H9 (cell line): ENCODE measurements at regions not wholly inside any gene's neighbourhood (a gene's known extent, or its start where the extent isn't known, plus 50 kb on each side); places are given as distances from the start of the nearest gene placed in this dataset.

Source experiments
- DNase-seq: peaks from one replicate; pipeline ENCODE4 v3.0.0-alpha.2; 2017
- H2AFZ ChIP-seq: one replicate; pipeline ENCODE4 v1.6.1; 2013; ENCODE audit warnings: mild to moderate bottlenecking, low read length, control low read depth, moderate library complexity
- H2AK5ac ChIP-seq: 2 replicates; pipeline ENCODE4 v1.6.1; 2013; ENCODE audit warnings: low read length, control low read depth, mixed read lengths; ENCODE audit not compliant: insufficient read length
- H2BK120ac ChIP-seq: one replicate; pipeline ENCODE4 v1.6.1; 2013; ENCODE audit warnings: low read depth, mild to moderate bottlenecking, low read length, control low read depth, inconsistent platforms; ENCODE audit not compliant: poor library complexity, severe bottlenecking
- H2BK12ac ChIP-seq: 2 replicates; pipeline ENCODE4 v1.6.1; 2013; ENCODE audit warnings: low read length, control low read depth, mixed read lengths, low read depth; ENCODE audit not compliant: insufficient read length
- H2BK15ac ChIP-seq: 2 replicates; pipeline ENCODE4 v1.6.1; 2013; ENCODE audit warnings: low read depth, low read length, control low read depth
- H2BK20ac ChIP-seq: one replicate; pipeline ENCODE4 v1.6.1; 2013; ENCODE audit warnings: low read depth, mild to moderate bottlenecking, low read length, control low read depth, inconsistent platforms; ENCODE audit not compliant: poor library complexity, severe bottlenecking
- H2BK5ac ChIP-seq: 2 replicates; pipeline ENCODE4 v1.6.1; 2013; ENCODE audit warnings: low read length, control low read depth, mixed read lengths; ENCODE audit not compliant: insufficient read length
- H3K14ac ChIP-seq: 2 replicates; pipeline ENCODE4 v1.6.1; 2013; ENCODE audit warnings: low read length, control low read depth; ENCODE audit not compliant: insufficient read depth
- H3K18ac ChIP-seq: 2 replicates; pipeline ENCODE4 v1.6.1; 2013; ENCODE audit warnings: low read depth, mild to moderate bottlenecking, mixed read lengths, low read length, control low read depth; ENCODE audit not compliant: insufficient read length
- H3K23ac ChIP-seq: 2 replicates; pipeline ENCODE4 v1.6.1; 2013; ENCODE audit warnings: low read length, control low read depth, mixed read lengths, low read depth; ENCODE audit not compliant: insufficient read length
- H3K23me2 ChIP-seq: 2 replicates; pipeline ENCODE4 v1.6.1; 2013; ENCODE audit warnings: low read depth, mild to moderate bottlenecking, mixed read lengths, low read length, control low read depth; ENCODE audit not compliant: insufficient read length, poor library complexity, severe bottlenecking
- H3K27ac ChIP-seq: 2 replicates; pipeline ENCODE4 v1.5.1; 2013; ENCODE audit warnings: low read length, control low read depth, mixed read lengths, low read depth; ENCODE audit not compliant: insufficient read length
- H3K27me3 ChIP-seq: 2 replicates; pipeline ENCODE4 v1.6.1; 2013; ENCODE audit warnings: low read length, control low read depth, inconsistent platforms; ENCODE audit not compliant: insufficient read depth
- H3K4ac ChIP-seq: 2 replicates; pipeline ENCODE4 v1.6.1; 2013; ENCODE audit warnings: low read depth, mild to moderate bottlenecking, control low read depth, inconsistent platforms, low read length, moderate library complexity
- H3K4me1 ChIP-seq: 2 replicates; pipeline ENCODE4 v1.6.1; 2013; ENCODE audit warnings: low read length, control low read depth, inconsistent platforms; ENCODE audit not compliant: insufficient read depth
- H3K4me2 ChIP-seq: 2 replicates; pipeline ENCODE4 v1.6.1; 2013; ENCODE audit warnings: low read length, control low read depth, mixed read lengths; ENCODE audit not compliant: insufficient read length, insufficient read depth
- H3K56ac ChIP-seq: 2 replicates; pipeline ENCODE4 v1.6.1; 2013; ENCODE audit warnings: low read depth, mild to moderate bottlenecking, mixed read lengths, low read length, control low read depth; ENCODE audit not compliant: insufficient read length
- H3K79me1 ChIP-seq: 2 replicates; pipeline ENCODE4 v1.6.1; 2013; ENCODE audit warnings: low read depth, mild to moderate bottlenecking, moderate library complexity, low read length, control low read depth, inconsistent platforms; ENCODE audit not compliant: insufficient read depth, poor library complexity, severe bottlenecking
- H3K79me2 ChIP-seq: 2 replicates; pipeline ENCODE4 v1.6.1; 2013; ENCODE audit warnings: low read length, control low read depth, inconsistent platforms; ENCODE audit not compliant: insufficient read depth
- H3K9ac ChIP-seq: 2 replicates; pipeline ENCODE4 v1.6.1; 2013; ENCODE audit warnings: low read length, control low read depth, mixed read lengths; ENCODE audit not compliant: insufficient read length; ENCODE audit errors: extremely low read depth
- H3K9me3 ChIP-seq: one replicate; pipeline ENCODE4 v1.6.1; 2013; ENCODE audit warnings: low read depth, low read length, inconsistent platforms; ENCODE audit not compliant: control insufficient read depth
- H3T11ph ChIP-seq: one replicate; pipeline ENCODE4 v1.6.1; 2013; ENCODE audit warnings: mild to moderate bottlenecking, low read length, control low read depth, inconsistent platforms
- H4K20me1 ChIP-seq: one replicate; pipeline ENCODE4 v1.6.1; 2013; ENCODE audit not compliant: control insufficient read depth, insufficient read length, insufficient read depth
- H4K5ac ChIP-seq: 2 replicates; pipeline ENCODE4 v1.6.1; 2013; ENCODE audit warnings: low read depth, mild to moderate bottlenecking, mixed read lengths, low read length, control low read depth; ENCODE audit not compliant: insufficient read length
- H4K8ac ChIP-seq: replicated peaks from 2 replicates; pipeline ENCODE4 v1.6.1; 2013; ENCODE audit warnings: low read length, control low read depth, mixed read lengths, low read depth; ENCODE audit not compliant: insufficient read length
- H4K91ac ChIP-seq: 2 replicates; pipeline ENCODE4 v1.6.1; 2013; ENCODE audit warnings: low read depth, mild to moderate bottlenecking, moderate library complexity, mixed read lengths, low read length, control low read depth; ENCODE audit not compliant: insufficient read length
- H3K27ac Mint-ChIP-seq, 3 experiments: 2 replicates in 2 of 3; 3 replicates in 1 of 3; pipeline ENCODE4 v1.8.0; 2020 to 2021; ENCODE audit warnings: mixed read lengths in 3 of 3, mild to moderate bottlenecking in 1 of 3, moderate library complexity in 1 of 3
- H3K27me3 Mint-ChIP-seq: 2 replicates; pipeline ENCODE4 v1.8.0; 2021; ENCODE audit warnings: low read depth, mild to moderate bottlenecking, moderate library complexity, mixed read lengths
- H3K36me3 Mint-ChIP-seq, 3 experiments: 2 replicates in 2 of 3; 3 replicates in 1 of 3; pipeline ENCODE4 v1.8.0; 2020 to 2021; ENCODE audit warnings: low read depth in 3 of 3, mixed read lengths in 3 of 3; ENCODE audit not compliant: insufficient read depth in 1 of 3
- H3K4me1 Mint-ChIP-seq, 2 experiments: 2 replicates each; pipeline ENCODE4 v1.8.0; 2020; ENCODE audit warnings: mixed read lengths in 2 of 2
- H3K4me3 Mint-ChIP-seq, 2 experiments: 2 replicates in 1 of 2; 3 replicates in 1 of 2; pipeline ENCODE4 v1.8.0; 2020 to 2021; ENCODE audit warnings: mild to moderate bottlenecking in 2 of 2, mixed read lengths in 2 of 2, moderate library complexity in 1 of 2
- H3K9me3 Mint-ChIP-seq, 2 experiments: 2 replicates in 1 of 2; 3 replicates in 1 of 2; pipeline ENCODE4 v1.8.0; 2020; ENCODE audit warnings: mild to moderate bottlenecking in 2 of 2, mixed read lengths in 2 of 2, moderate library complexity in 1 of 2
- CTCF ChIP-seq: fragments of 200-600 bp; sonication (generic); conservative IDR thresholded peaks from 3 replicates; pipeline ENCODE4 v1.8.0; 2021; ENCODE audit warnings: antibody characterized with exemption, mild to moderate bottlenecking
- WGBS: extraction: QIAGEN DNeasy Blood & Tissue Kit; methylation state at CpG from one replicate; pipeline ENCODE4 v1.1.7; 2013; ENCODE audit warnings: missing lambda C conversion rate, low lambda C conversion rate, mixed read lengths; ENCODE audit not compliant: insufficient read length; ENCODE audit errors: extremely low coverage; 5-methylcytosine and 5-hydroxymethylcytosine counted together

GRCh38 chrX:40303256-40304077 lies 205.7 kb upstream of the BCOR start:
- H4K20me1 ChIP-seq: no peaks in the 10 kb centered on the region
- DNase-seq: no peak
- H4K91ac ChIP-seq: no peak overlapping the region
- Mint-ChIP-seq H3K27me3 (peaks cover 19% of the 10 kb centered on the region), H3K4me3 (no peak overlapping the region), H3K36me3 (peaks cover 0 to 12% (median 8%) of the 10 kb centered on the region in 3 experiments; a peak in 3 of 7 replicates), H3K27ac (peak overlapping the region in 1 of 3 experiments; percentile 34; a peak in 1 of 7 replicates), H3K9me3 (peaks cover 69 to 82% of the 10 kb centered on the region in 2 experiments), H3K4me1 (peaks cover 13 to 23% of the 10 kb centered on the region in 2 experiments)
- H3K4me1 ChIP-seq: 0 out of 2 replicates have a peak, but pooled peaks cover 3% of the 10 kb centered on the region
- WGBS: no CpG with 5 or more reads among the region's 4 CpGs
- TF ChIP-seq CTCF: no peak
- no peak overlapping the region for H4K5ac ChIP-seq
- H3K9me3 ChIP-seq: no peaks in the 10 kb centered on the region
- H3K79me2 ChIP-seq: no peaks in the 10 kb centered on the region
- no peak overlapping the region for H3K4ac ChIP-seq
- no peak overlapping the region for H2BK5ac ChIP-seq
- H3T11ph ChIP-seq: no peak overlapping the region
- H3K27me3 ChIP-seq: no peaks in the 10 kb centered on the region
- no peak overlapping the region for H3K18ac ChIP-seq
- peaks cover 2% of the 10 kb centered on the region for H3K23me2 ChIP-seq
- H2BK120ac ChIP-seq: no peak overlapping the region
- H2AFZ ChIP-seq: no peak overlapping the region
- H3K79me1 ChIP-seq: no peaks in the 10 kb centered on the region
- no peak overlapping the region for H2BK20ac ChIP-seq
- H4K8ac ChIP-seq: no peak overlapping the region
- no peak overlapping the region for H3K56ac ChIP-seq
- no peak overlapping the region for H3K23ac ChIP-seq
- H3K14ac ChIP-seq: no peak overlapping the region
- no peak overlapping the region for H3K27ac ChIP-seq
- H2BK12ac ChIP-seq: peak overlapping the region; percentile 62
- H3K4me2 ChIP-seq: no peak overlapping the region
- no peak overlapping the region for H2BK15ac ChIP-seq
- no peak overlapping the region for H2AK5ac ChIP-seq
- H3K9ac ChIP-seq: no peak overlapping the region
